Astrocyte of the spinal cord (primary cell): ENCODE measurements at regions not wholly inside any gene's neighbourhood (a gene's known extent, or its start where the extent isn't known, plus 50 kb on each side); places are given as distances from the start of the nearest gene placed in this dataset.

Source experiments
- DNase-seq: peaks from one replicate; pipeline ENCODE4 v3.0.0; 2011; ENCODE audit warnings: low read depth, low spot score
- H3K4me3 ChIP-seq: 2 replicates; pipeline ENCODE4 v1.5.1; 2011; ENCODE audit warnings: low read depth, mild to moderate bottlenecking, low read length, moderate library complexity
- CTCF ChIP-seq: IDR thresholded peaks from 2 replicates; pipeline ENCODE4 v1.5.1; 2012; ENCODE audit warnings: low read depth, mild to moderate bottlenecking, low read length, inconsistent platforms
- in situ Hi-C: cut with HindIII; loops from 2 replicates; pipeline ENCODE4 v1.10.0; 2017; ENCODE audit warnings: low sequenced_read_pairs

GRCh38 chr2:191559569-191559968 is 118.4 kb upstream of the NABP1 start:
- no peak for TF ChIP-seq CTCF
- H3K4me3 ChIP-seq, result no peak overlapping the region
- DNase-seq, result no peak
- in situ Hi-C loops, result loop anchor here (25.0 kb wide), 2 partner anchors 128 to 603 kb away; partner anchors contain the start of gene NABP1

GRCh38 chr2:191560411-191560980 is 117.4 kb upstream of the NABP1 start:
- DNase-seq, result no peak
- H3K4me3 ChIP-seq, result no peak overlapping the region
- in situ Hi-C loops, result loop anchor here (25.0 kb wide), 2 partner anchors 127 to 602 kb away; partner anchors contain the start of gene NABP1
- TF ChIP-seq CTCF, result no peak

- no peak for DNase-seq
- no peak overlapping the region for H3K4me3 ChIP-seq
- TF ChIP-seq CTCF, result no peak
- in situ Hi-C loops, result loop anchor here (25.0 kb wide), 2 partner anchors 122 to 597 kb away; partner anchors contain the start of gene NABP1
These were observed 112.8 kb upstream of the NABP1 start for GRCh38 chr2:191565120-191565519.

- in situ Hi-C loops, result loop anchor here (25.0 kb wide), 2 partner anchors 122 to 597 kb away; partner anchors contain the start of gene NABP1
- no peak overlapping the region for H3K4me3 ChIP-seq
- TF ChIP-seq CTCF, result no peak
- DNase-seq, result no peak
These were observed 112.2 kb upstream of the NABP1 start for GRCh38 chr2:191565647-191566198.

- peak; percentile 49 for DNase-seq
- in situ Hi-C loops, result loop anchor here (25.0 kb wide), 2 partner anchors 121 to 596 kb away; partner anchors contain the start of gene NABP1
- H3K4me3 ChIP-seq, result no peak overlapping the region
- peak; percentile 85 for TF ChIP-seq CTCF
These were observed 111.6 kb upstream of the NABP1 start for GRCh38 chr2:191566344-191566743.

- no peak for DNase-seq
- in situ Hi-C loops, result loop anchor here (25.0 kb wide), 2 partner anchors 120 to 595 kb away; partner anchors contain the start of gene NABP1
- no peak overlapping the region for H3K4me3 ChIP-seq
- no peak for TF ChIP-seq CTCF
These were observed 110.7 kb upstream of the NABP1 start for GRCh38 chr2:191567206-191567605.
